Stomach (tissue), 4 donors: ENCODE measurements at regions not wholly inside any gene's neighbourhood (a gene's known extent, or its start where the extent isn't known, plus 50 kb on each side); places are given as distances from the start of the nearest gene placed in this dataset.

Experiments used
- CTCF ChIP-seq, 7 experiments: fragments of 450-650 bp in 4 of 7; fragments of 200-600 bp in 3 of 7; sonication (generic) in 3 of 7; IDR thresholded peaks; one replicate each; pipeline ENCODE4 v1.5.1; 2016 to 2019; ENCODE audit warnings: antibody characterized with exemption in 7 of 7, control low read depth in 2 of 7, mild to moderate bottlenecking in 1 of 7
- POLR2A ChIP-seq, 4 donors: fragments of 450-650 bp; IDR thresholded peaks; one replicate each; pipeline ENCODE4 v1.6.1; 2016; ENCODE audit warnings: antibody characterized with exemption in 4 of 4, control low read depth in 2 of 4, mild to moderate bottlenecking in 1 of 4, moderate library complexity in 1 of 4

- TF ChIP-seq CTCF (IDR thresholded peaks at IDR 0.05) (no peak), POLR2A (IDR thresholded peaks at IDR 0.05) (no peak)
Observed at GRCh38 chr6:95120984-95121383, 456.4 kb upstream of the MANEA start.
